H1 (cell line): ENCODE measurements at regions not wholly inside any gene's neighbourhood (a gene's known extent, or its start where the extent isn't known, plus 50 kb on each side); places are given as distances from the start of the nearest gene placed in this dataset.

Source experiments
- CTCF ChIA-PET: fragments of 300-600 bp; sonication (Branson Sonifier 250); formaldehyde crosslinking; loops from one replicate; lab custom pipeline; 2021; ENCODE audit not compliant: partially characterized antibody; lab: Charles Lee
- POLR2A ChIA-PET: fragments of 300-600 bp; sonication (Branson Sonifier 250); formaldehyde crosslinking; loops from one replicate; lab custom pipeline; 2021; ENCODE audit warnings: inconsistent platforms; ENCODE audit not compliant: partially characterized antibody; lab: Charles Lee
- DNase-seq, 2 experiments: peaks; one replicate each; pipeline versions ENCODE4 v3.0.0 to v3.0.0-alpha.2; 2010 to 2022; ENCODE audit warnings: low spot score in 2 of 2, low read depth in 1 of 2, mixed read lengths in 1 of 2
- FAIRE-seq: peaks from 2 replicates; lab custom pipeline; 2011; peaks lifted over from hg19 to GRCh38; lab: Jason Lieb, UNC
- H2AFZ ChIP-seq: 2 replicates; pipeline ENCODE4 v1.8.1; 2012; ENCODE audit warnings: low read length, inconsistent platforms
- H2AK5ac ChIP-seq: 2 replicates; pipeline ENCODE4 v1.6.1; 2013; ENCODE audit warnings: low read depth, low read length
- H2BK120ac ChIP-seq: replicated peaks from 2 replicates; pipeline ENCODE3; 2013; ENCODE audit warnings: low read depth, low read length, inconsistent platforms
- H2BK12ac ChIP-seq: 2 replicates; pipeline ENCODE4 v1.6.1; 2013; ENCODE audit warnings: low read depth, low read length
- H2BK15ac ChIP-seq: 2 replicates; pipeline ENCODE4 v1.6.1; 2013; ENCODE audit warnings: low read length
- H2BK20ac ChIP-seq: 2 replicates; pipeline ENCODE4 v1.6.1; 2013; ENCODE audit warnings: low read length
- H2BK5ac ChIP-seq: 2 replicates; pipeline ENCODE4 v1.6.1; 2013; ENCODE audit warnings: low read depth, low read length
- H3K14ac ChIP-seq: 2 replicates; pipeline ENCODE4 v1.6.1; 2013; ENCODE audit warnings: inconsistent platforms; ENCODE audit not compliant: insufficient read length
- H3K18ac ChIP-seq: 2 replicates; pipeline ENCODE4 v1.6.1; 2013; ENCODE audit warnings: low read length; ENCODE audit errors: extremely low read depth
- H3K23ac ChIP-seq: 2 replicates; pipeline ENCODE4 v1.6.1; 2013; ENCODE audit warnings: inconsistent platforms; ENCODE audit not compliant: insufficient read length
- H3K23me2 ChIP-seq: 2 replicates; pipeline ENCODE4 v1.6.1; 2013; ENCODE audit warnings: low read depth, low read length
- H3K27ac ChIP-seq: 2 replicates; pipeline ENCODE4 v1.6.1; 2011; ENCODE audit warnings: low read depth, low read length, inconsistent platforms
- H3K27me3 ChIP-seq, 4 experiments: replicated peaks in 1 of 4; 1 replicate in 1 of 4; 2 replicates in 3 of 4; pipeline versions ENCODE4 v1.6.1 to v1.8.1; 2011 to 2013; ENCODE audit warnings: low read length in 3 of 4, mild to moderate bottlenecking in 3 of 4, inconsistent platforms in 2 of 4, mixed read lengths in 2 of 4, moderate library complexity in 1 of 4; ENCODE audit not compliant: control insufficient read depth in 3 of 4, insufficient read depth in 3 of 4; ENCODE audit errors: extremely low read depth in 1 of 4
- H3K36me3 ChIP-seq, 4 experiments: 2 replicates each; pipeline versions ENCODE4 v1.6.1 to v1.8.1; 2011 to 2013; ENCODE audit warnings: mild to moderate bottlenecking in 4 of 4, low read length in 3 of 4, moderate library complexity in 2 of 4, control low read depth in 1 of 4, inconsistent platforms in 1 of 4; ENCODE audit not compliant: insufficient read depth in 4 of 4, control insufficient read depth in 2 of 4
- H3K4ac ChIP-seq: replicated peaks from 2 replicates; pipeline ENCODE3; 2013; ENCODE audit warnings: low read length, low read depth, mixed read lengths, inconsistent platforms; ENCODE audit not compliant: insufficient read length
- H3K4me1 ChIP-seq, 4 experiments: replicated peaks in 1 of 4; 1 replicate in 1 of 4; 2 replicates in 3 of 4; pipeline versions ENCODE4 v1.6.1 to v1.8.1; 2011 to 2013; ENCODE audit warnings: low read length in 3 of 4, inconsistent platforms in 2 of 4, mixed read lengths in 1 of 4; ENCODE audit not compliant: insufficient read depth in 4 of 4, control insufficient read depth in 3 of 4
- H3K4me2 ChIP-seq, 2 experiments: 2 replicates each; pipeline versions ENCODE4 v1.6.1 to v1.8.1; 2011 to 2013; ENCODE audit warnings: low read depth in 2 of 2, low read length in 2 of 2, control low read depth in 1 of 2, inconsistent platforms in 1 of 2, mild to moderate bottlenecking in 1 of 2; ENCODE audit not compliant: insufficient read depth in 1 of 2
- H3K4me3 ChIP-seq, 4 experiments: fragments of 200-600, 300-600 bp in 1 of 4; sonication (generic), shearing (Covaris generic), sonication (Bioruptor Twin) in 1 of 4; 2 replicates each; pipeline versions ENCODE4 v1.5.1 to v1.8.1; 2011 to 2016; ENCODE audit warnings: low read length in 4 of 4, low read depth in 3 of 4, control low read depth in 2 of 4, inconsistent platforms in 2 of 4, mild to moderate bottlenecking in 2 of 4, mixed read lengths in 1 of 4, moderate library complexity in 1 of 4; ENCODE audit not compliant: insufficient read depth in 2 of 4; ENCODE audit errors: extremely low read depth in 1 of 4
- H3K56ac ChIP-seq: replicated peaks from 2 replicates; pipeline ENCODE3; 2013; ENCODE audit warnings: low read depth, mild to moderate bottlenecking, mixed read lengths, low read length, inconsistent platforms; ENCODE audit not compliant: insufficient read length
- H3K79me1 ChIP-seq: 2 replicates; pipeline ENCODE4 v1.6.1; 2013; ENCODE audit warnings: low read depth, low read length, control low read depth
- H3K79me2 ChIP-seq, 2 experiments: 2 replicates each; pipeline versions ENCODE4 v1.6.1 to v1.8.1; 2012 to 2013; ENCODE audit warnings: low read length in 2 of 2, mild to moderate bottlenecking in 2 of 2, inconsistent platforms in 1 of 2; ENCODE audit not compliant: insufficient read depth in 2 of 2, control insufficient read depth in 1 of 2
- H3K9ac ChIP-seq, 4 experiments: replicated peaks in 1 of 4; 1 replicate in 1 of 4; 2 replicates in 3 of 4; pipeline versions ENCODE4 v1.6.1 to v1.8.1; 2011 to 2013; ENCODE audit warnings: low read depth in 3 of 4, low read length in 3 of 4, control low read depth in 2 of 4, mild to moderate bottlenecking in 2 of 4, moderate library complexity in 2 of 4, inconsistent platforms in 1 of 4; ENCODE audit errors: extremely low read depth in 1 of 4
- H3K9me3 ChIP-seq, 2 experiments: 2 replicates each; pipeline versions ENCODE4 v1.6.1 to v1.8.1; 2012 to 2013; ENCODE audit warnings: mild to moderate bottlenecking in 2 of 2, moderate library complexity in 2 of 2, control low read depth in 1 of 2, inconsistent platforms in 1 of 2, low read depth in 1 of 2, low read length in 1 of 2, mixed read lengths in 1 of 2; ENCODE audit not compliant: insufficient read depth in 2 of 2
- H4K20me1 ChIP-seq, 2 experiments: replicated peaks in 1 of 2; 2 replicates each; pipeline versions ENCODE3 to v1.8.1; 2011 to 2013; ENCODE audit warnings: inconsistent platforms in 2 of 2, low read length in 2 of 2, mild to moderate bottlenecking in 1 of 2; ENCODE audit not compliant: insufficient read depth in 2 of 2, control insufficient read depth in 1 of 2
- H4K5ac ChIP-seq: 2 replicates; pipeline ENCODE4 v1.6.1; 2013; ENCODE audit warnings: low read length, low read depth, mixed read lengths, inconsistent platforms; ENCODE audit not compliant: insufficient read length
- H4K8ac ChIP-seq: 2 replicates; pipeline ENCODE4 v1.8.0; 2013; ENCODE audit warnings: mild to moderate bottlenecking, moderate library complexity, low read length, inconsistent platforms; ENCODE audit not compliant: insufficient read depth; ENCODE audit errors: extremely low read depth
- H4K91ac ChIP-seq: replicated peaks from 2 replicates; pipeline ENCODE3; 2013; ENCODE audit warnings: low read length, mixed read lengths, inconsistent platforms; ENCODE audit not compliant: insufficient read length
- ASH2L ChIP-seq: fragments of 200-600, 300-600 bp; sonication (generic); IDR thresholded peaks from one replicate; pipeline ENCODE4 v1.7.1; 2017; ENCODE audit warnings: low read length
- CBX8 ChIP-seq: fragments of 300-800, 300-1000 bp; sonication (generic); IDR thresholded peaks from 2 replicates; pipeline ENCODE4 v1.7.1; 2016; ENCODE audit warnings: low read depth, low read length, borderline replicate concordance
- CEBPB ChIP-seq: IDR thresholded peaks from 2 replicates; pipeline ENCODE4 v1.6.1; 2012; ENCODE audit warnings: low read depth, low read length
- CREB1 ChIP-seq: IDR thresholded peaks from 2 replicates; pipeline ENCODE4 v1.6.1; 2012; ENCODE audit warnings: inconsistent platforms
- CTBP2 ChIP-seq: IDR thresholded peaks from 2 replicates; pipeline ENCODE4 v1.7.0; 2011; ENCODE audit warnings: borderline replicate concordance, mild to moderate bottlenecking, moderate library complexity, mixed read lengths, low read length; ENCODE audit not compliant: insufficient read depth, insufficient read length
- FOSL1 ChIP-seq: IDR thresholded peaks from 2 replicates; pipeline ENCODE4 v1.6.1; 2011; ENCODE audit warnings: mild to moderate bottlenecking, low read depth, low read length, moderate library complexity; ENCODE audit not compliant: insufficient read depth
- GABPA ChIP-seq: IDR thresholded peaks from 2 replicates; pipeline ENCODE4 v1.6.1; 2011; ENCODE audit warnings: mild to moderate bottlenecking, low read length, moderate library complexity, borderline replicate concordance; ENCODE audit not compliant: insufficient read depth
- KDM1A ChIP-seq: fragments of 200-600, 300-600 bp; sonication (generic); IDR thresholded peaks from 2 replicates; pipeline ENCODE4 v1.7.1; 2016; ENCODE audit warnings: mild to moderate bottlenecking, low read length, borderline replicate concordance
- KDM4A ChIP-seq: IDR thresholded peaks from one replicate; pipeline ENCODE4 v1.7.1; 2012; ENCODE audit warnings: low read depth, mild to moderate bottlenecking, moderate library complexity, low read length, inconsistent platforms; ENCODE audit not compliant: severe bottlenecking
- KDM5A ChIP-seq: fragments of 200-600 bp; IDR thresholded peaks from 2 replicates; pipeline ENCODE4 v1.7.1; 2012; ENCODE audit warnings: mild to moderate bottlenecking, low read length, inconsistent platforms, mixed read lengths
- MAFK ChIP-seq: IDR thresholded peaks from 2 replicates; pipeline ENCODE4 v1.6.1; 2012; ENCODE audit warnings: low read depth, mild to moderate bottlenecking, improper control_type of control experiment, low read length
- POU5F1 ChIP-seq: IDR thresholded peaks from 2 replicates; pipeline ENCODE4 v1.6.1; 2011; ENCODE audit warnings: low read depth, mild to moderate bottlenecking, low read length, moderate library complexity
- SAP30 ChIP-seq: fragments of 300-600 bp; sonication (generic); IDR thresholded peaks from 2 replicates; pipeline ENCODE4 v1.7.1; 2012; ENCODE audit warnings: low read length, moderate library complexity, mild to moderate bottlenecking, inconsistent platforms; ENCODE audit not compliant: insufficient read depth, insufficient replicate concordance
- TAF1 ChIP-seq: IDR thresholded peaks from 2 replicates; pipeline ENCODE4 v1.6.1; 2011; ENCODE audit warnings: mild to moderate bottlenecking, low read depth, low read length
- TBP ChIP-seq: IDR thresholded peaks from 2 replicates; pipeline ENCODE4 v1.6.1; 2011; ENCODE audit warnings: low read depth, low read length, improper control_type of control experiment
- ZNF274 ChIP-seq: IDR thresholded peaks from 2 replicates; pipeline ENCODE4 v1.7.0; 2012; ENCODE audit warnings: low read length, borderline replicate concordance; ENCODE audit errors: extremely low read depth
- WGBS, 2 experiments: shearing (Covaris generic) in 1 of 2; methylation state at CpG; one replicate each; pipeline versions ENCODE4 v1.1.6 to v1.1.7; 2013 to 2015; ENCODE audit warnings: low lambda C conversion rate in 2 of 2, mixed read lengths in 2 of 2, inconsistent platforms in 1 of 2, low coverage in 1 of 2, missing lambda C conversion rate in 1 of 2; ENCODE audit not compliant: insufficient replicate concordance in 2 of 2, insufficient coverage in 1 of 2, insufficient read length in 1 of 2; ENCODE audit errors: extremely low coverage in 1 of 2, missing lambda C conversion rate in 1 of 2; 5-methylcytosine and 5-hydroxymethylcytosine counted together

DNA sequence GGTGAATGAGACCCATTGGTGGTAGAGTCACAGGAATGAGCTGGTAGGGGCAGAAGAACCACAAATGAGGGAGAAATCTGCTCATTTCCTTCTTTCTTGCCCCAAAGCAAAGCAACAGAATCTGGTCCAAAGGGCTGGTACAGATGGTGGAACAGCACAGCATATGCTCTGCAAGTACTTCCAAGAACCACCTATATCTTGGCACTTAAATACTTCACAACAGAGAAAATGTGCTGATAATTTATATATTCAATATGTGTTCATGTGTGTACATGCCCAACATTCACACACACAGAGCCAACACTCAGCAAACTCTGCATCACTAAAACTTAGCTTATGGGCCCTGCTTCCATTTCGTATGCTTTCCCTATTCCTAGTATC, 884.4 kb upstream of the KLHL29 start:
- Histone ChIP-seq H4K5ac (no peak overlapping the region), H3K27me3 (no peaks in the 10 kb centered on the region), H3K9ac (no peak overlapping the region), H3K79me1 (no peaks in the 10 kb centered on the region), H3K27ac (no peak overlapping the region), H4K91ac (no peak overlapping the region), H2BK120ac (no peak overlapping the region), H2BK20ac (no peak overlapping the region), H2BK15ac (no peak overlapping the region), H3K4me1 (peaks cover 0 to 5% (median 0%) of the 10 kb centered on the region in 4 experiments; a peak in 1 of 7 replicates), H3K36me3 (no peaks in the 10 kb centered on the region), H3K4me2 (no peak overlapping the region), H3K79me2 (no peaks in the 10 kb centered on the region), H2AFZ (peak overlapping the region; percentile 96; the same call in 1 of the 2 replicates), H4K20me1 (no peaks in the 10 kb centered on the region), H2BK5ac (no peak overlapping the region), H3K23ac (no peak overlapping the region), H3K18ac (no peak overlapping the region), H2BK12ac (no peak overlapping the region), H4K8ac (no peak overlapping the region), H3K9me3 (no peaks in the 10 kb centered on the region), H3K4ac (no peak overlapping the region), H2AK5ac (no peak overlapping the region), H3K14ac (no peak overlapping the region), H3K56ac (no peak overlapping the region), H3K4me3 (no peak overlapping the region), H3K23me2 (no peaks in the 10 kb centered on the region)
- CTCF ChIA-PET, result interaction anchor here (0.8 to 1.5 kb wide), 4 partner anchors 8 to 147 kb away, joined by 3 to 5 read pairs (median 4); no protein-coding TSS in a partner anchor
- no peak for DNase-seq
- 83% methylated on average over 1 of the region's 1 CpG; no CpG with 5 or more reads in 1 of the 2 experiments for WGBS, 2 experiments
- POLR2A ChIA-PET, result no interaction called here
- no peak for FAIRE-seq
- TF ChIP-seq FOSL1 (no peak), ZNF274 (no peak), ASH2L (no peak), KDM5A (no peak), TBP (no peak), CEBPB (no peak), KDM4A (no peak), CTBP2 (no peak), SAP30 (no peak), CREB1 (no peak), GABPA (no peak), KDM1A (no peak), POU5F1 (no peak), CBX8 (no peak), TAF1 (no peak), MAFK (no peak)
